ENCODE measurements at regions not wholly inside any gene's neighbourhood (a gene's known extent, or its start where the extent isn't known, plus 50 kb on each side); places are given as distances from the start of the nearest gene placed in this dataset.

DNA sequence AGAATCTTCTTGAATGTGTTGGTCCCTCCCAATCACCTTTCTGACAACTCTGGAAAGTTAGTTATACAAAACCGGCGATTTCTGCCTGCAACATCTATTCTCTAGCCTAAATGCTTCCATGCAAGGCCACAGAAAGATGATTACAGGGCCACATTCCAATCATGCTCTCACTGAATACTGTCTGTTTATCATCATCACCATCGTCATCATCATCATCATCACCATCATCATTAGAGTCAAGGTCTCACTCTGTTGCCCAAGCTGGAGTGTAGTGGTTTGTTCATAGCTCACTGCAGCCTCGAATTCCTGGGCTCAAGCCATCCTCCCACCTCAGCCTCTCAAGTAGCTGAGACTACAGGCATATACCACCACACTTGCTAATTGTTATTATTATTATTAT is 521.2 kb upstream of the DAB1 start:
- DNase-seq (ENCODE audit: low spot score) = no peak

GRCh38 chr1:57943365-57943764 is 519.5 kb upstream of the DAB1 start:
- DNase-seq (ENCODE audit: low spot score) = no peak
- TF ChIP-seq CTCF (IDR thresholded peaks at IDR 0.05; ENCODE audit: extremely low read depth, missing control alignments) = no peak

More for the DNA sequence above, 521.2 kb upstream of the DAB1 start:
- no peak for TF ChIP-seq CTCF (IDR thresholded peaks at IDR 0.05; ENCODE audit: extremely low read depth, missing control alignments)

DNA sequence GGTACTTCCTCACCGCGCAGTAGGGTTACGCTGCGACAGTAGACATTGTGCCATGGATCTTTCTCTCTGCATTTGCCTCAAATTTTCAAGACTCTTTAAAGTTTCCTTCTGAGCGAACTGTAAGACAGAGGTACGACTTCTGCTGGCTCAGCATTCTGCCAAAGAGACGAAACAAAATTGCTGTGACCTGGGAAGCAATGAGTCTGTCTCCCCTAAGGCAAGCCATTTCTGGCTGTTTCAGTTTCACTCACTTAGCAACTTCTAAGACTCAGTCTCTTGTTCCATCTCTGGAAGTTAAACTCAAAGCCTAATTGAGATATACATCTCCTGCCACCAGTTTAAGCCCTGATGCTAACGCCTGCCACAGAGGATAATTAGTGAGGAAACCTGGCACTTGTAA is 510.9 kb upstream of the DAB1 start:
- TF ChIP-seq CTCF (IDR thresholded peaks at IDR 0.05; ENCODE audit: extremely low read depth, missing control alignments) = no peak
- DNase-seq (ENCODE audit: low spot score) = no peak

GRCh38 chr1:57927003-57927402 is 503.1 kb upstream of the DAB1 start:
- no peak for TF ChIP-seq CTCF (IDR thresholded peaks at IDR 0.05; ENCODE audit: extremely low read depth, missing control alignments)
- no peak for DNase-seq (ENCODE audit: low spot score)

DNA sequence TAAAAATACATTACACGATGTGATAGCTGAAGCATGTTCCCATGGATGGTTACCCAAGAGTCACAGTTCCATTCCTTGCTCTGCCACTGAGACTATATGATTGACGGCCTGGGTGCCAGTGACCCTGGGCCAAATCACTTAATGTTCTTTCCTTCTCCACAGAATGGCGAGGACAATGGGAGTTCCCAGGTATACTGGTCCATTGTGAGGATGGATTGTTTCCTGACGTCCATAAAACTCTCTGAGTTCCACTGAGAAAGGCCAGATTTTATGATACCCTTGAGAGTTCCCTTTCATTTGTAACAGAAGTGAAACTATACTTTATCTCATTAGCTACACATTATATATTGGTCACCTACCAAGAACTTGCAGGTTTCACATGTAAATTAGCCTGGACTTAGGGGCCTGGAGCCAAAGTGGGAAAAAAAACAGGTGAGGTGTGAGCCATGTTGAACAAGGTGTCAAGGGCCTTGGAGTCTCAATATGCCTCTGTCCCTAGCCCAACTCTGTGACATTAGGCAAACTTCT is 502.2 kb upstream of the DAB1 start:
- no peak for TF ChIP-seq CTCF (IDR thresholded peaks at IDR 0.05; ENCODE audit: extremely low read depth, missing control alignments)
- no peak for DNase-seq (ENCODE audit: low spot score)

DNA sequence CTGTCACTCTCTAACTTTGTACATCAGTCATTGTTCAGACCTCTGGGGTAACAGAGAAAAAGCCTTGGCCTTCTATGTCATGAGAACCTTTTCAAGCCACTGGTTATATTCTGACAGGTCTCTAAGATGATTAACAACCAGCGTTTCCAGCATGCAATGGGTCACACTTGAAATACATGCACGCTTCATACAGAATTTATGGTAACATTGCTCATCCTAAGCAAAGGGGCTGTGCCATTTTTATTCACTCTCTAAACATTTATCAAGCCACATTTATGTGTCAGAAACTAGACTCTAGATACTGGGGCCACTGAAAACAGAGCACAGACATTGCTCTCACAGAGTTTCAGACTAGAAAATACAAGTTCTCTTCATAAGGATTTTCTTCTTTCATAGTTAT is 501.4 kb upstream of the DAB1 start:
- TF ChIP-seq CTCF (IDR thresholded peaks at IDR 0.05; ENCODE audit: extremely low read depth, missing control alignments) = no peak
- no peak for DNase-seq (ENCODE audit: low spot score)

GRCh38 chr1:57922130-57922529 is 498.3 kb upstream of the DAB1 start:
- no peak for TF ChIP-seq CTCF (IDR thresholded peaks at IDR 0.05; ENCODE audit: extremely low read depth, missing control alignments)
- no peak for DNase-seq (ENCODE audit: low spot score)
